Gastrocnemius medialis (tissue), 4 donors: ENCODE measurements at regions not wholly inside any gene's neighbourhood (a gene's known extent, or its start where the extent isn't known, plus 50 kb on each side); places are given as distances from the start of the nearest gene placed in this dataset.

Experiments used
- POLR2A ChIP-seq, 2 donors: fragments of 450-650 bp; IDR thresholded peaks; one replicate each; pipeline ENCODE4 v1.6.1; 2017; ENCODE audit warnings: antibody characterized with exemption in 2 of 2, mild to moderate bottlenecking in 2 of 2, moderate library complexity in 2 of 2
- TF ChIP-seq, protein P1 (sequence below), 5 experiments: fragments of 450-650 bp in 3 of 5; fragments of 200-600 bp in 2 of 5; sonication (generic) in 2 of 5; IDR thresholded peaks in 4 of 5; conservative IDR thresholded peaks in 1 of 5; 1 replicate in 4 of 5; 2 replicates in 1 of 5; pipeline ENCODE4 v1.5.1; 2016 to 2019; ENCODE audit warnings: antibody characterized with exemption in 5 of 5, mild to moderate bottlenecking in 3 of 5, moderate library complexity in 3 of 5

DNA sequence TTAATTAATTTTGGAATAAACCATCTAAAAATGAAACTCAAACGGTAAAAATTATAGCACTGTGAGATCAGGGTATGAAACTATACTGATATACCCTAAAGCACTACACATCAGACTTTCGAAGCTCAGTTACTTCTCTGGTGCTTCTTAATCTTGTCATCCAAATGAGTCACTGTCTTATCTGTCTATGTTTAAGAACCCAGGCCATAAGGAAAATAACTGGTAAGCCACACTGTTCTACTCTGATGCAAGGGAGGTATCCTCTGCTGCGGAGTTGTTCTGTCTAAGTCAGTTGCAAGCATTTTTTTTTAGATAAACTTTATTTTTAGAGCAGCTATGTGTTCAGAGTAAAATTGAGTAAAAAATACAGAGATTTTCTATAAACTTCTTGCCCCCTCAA, 830.8 kb upstream of the POU3F4 start:
- TF ChIP-seq, protein P1, sequence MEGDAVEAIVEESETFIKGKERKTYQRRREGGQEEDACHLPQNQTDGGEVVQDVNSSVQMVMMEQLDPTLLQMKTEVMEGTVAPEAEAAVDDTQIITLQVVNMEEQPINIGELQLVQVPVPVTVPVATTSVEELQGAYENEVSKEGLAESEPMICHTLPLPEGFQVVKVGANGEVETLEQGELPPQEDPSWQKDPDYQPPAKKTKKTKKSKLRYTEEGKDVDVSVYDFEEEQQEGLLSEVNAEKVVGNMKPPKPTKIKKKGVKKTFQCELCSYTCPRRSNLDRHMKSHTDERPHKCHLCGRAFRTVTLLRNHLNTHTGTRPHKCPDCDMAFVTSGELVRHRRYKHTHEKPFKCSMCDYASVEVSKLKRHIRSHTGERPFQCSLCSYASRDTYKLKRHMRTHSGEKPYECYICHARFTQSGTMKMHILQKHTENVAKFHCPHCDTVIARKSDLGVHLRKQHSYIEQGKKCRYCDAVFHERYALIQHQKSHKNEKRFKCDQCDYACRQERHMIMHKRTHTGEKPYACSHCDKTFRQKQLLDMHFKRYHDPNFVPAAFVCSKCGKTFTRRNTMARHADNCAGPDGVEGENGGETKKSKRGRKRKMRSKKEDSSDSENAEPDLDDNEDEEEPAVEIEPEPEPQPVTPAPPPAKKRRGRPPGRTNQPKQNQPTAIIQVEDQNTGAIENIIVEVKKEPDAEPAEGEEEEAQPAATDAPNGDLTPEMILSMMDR (IDR thresholded peaks at IDR 0.05 in 4 of 5, conservative IDR thresholded peaks at IDR 0.05 in 1 of 5), result no peak
- TF ChIP-seq POLR2A (IDR thresholded peaks at IDR 0.05), result no peak
